ENCODE measurements at regions not wholly inside any gene's neighbourhood (a gene's known extent, or its start where the extent isn't known, plus 50 kb on each side); places are given as distances from the start of the nearest gene placed in this dataset.

DNA sequence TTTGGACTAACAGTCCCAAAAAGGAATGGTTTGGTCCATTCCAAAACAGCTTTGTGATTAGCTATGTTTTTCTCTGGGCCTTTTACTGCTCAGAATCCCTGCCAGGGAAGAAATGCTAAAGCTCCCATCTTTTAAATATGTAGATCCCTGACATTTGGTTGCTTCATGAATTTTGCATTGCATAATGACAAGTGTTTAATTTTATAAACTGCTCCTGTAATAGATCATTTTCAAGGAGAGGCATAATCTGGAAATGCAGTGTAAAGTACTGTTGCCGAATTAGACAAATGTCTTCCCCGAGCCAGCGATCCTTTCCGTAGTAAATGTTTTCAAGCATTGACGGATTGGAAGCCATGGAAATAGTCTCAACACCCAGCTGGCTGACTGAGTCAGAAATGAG lies 291.3 kb upstream of the PRKD1 start:
- TF ChIP-seq CTCF (IDR thresholded peaks at IDR 0.05) = no peak
- TF ChIP-seq, protein P1, sequence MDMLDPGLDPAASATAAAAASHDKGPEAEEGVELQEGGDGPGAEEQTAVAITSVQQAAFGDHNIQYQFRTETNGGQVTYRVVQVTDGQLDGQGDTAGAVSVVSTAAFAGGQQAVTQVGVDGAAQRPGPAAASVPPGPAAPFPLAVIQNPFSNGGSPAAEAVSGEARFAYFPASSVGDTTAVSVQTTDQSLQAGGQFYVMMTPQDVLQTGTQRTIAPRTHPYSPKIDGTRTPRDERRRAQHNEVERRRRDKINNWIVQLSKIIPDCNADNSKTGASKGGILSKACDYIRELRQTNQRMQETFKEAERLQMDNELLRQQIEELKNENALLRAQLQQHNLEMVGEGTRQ (IDR thresholded peaks at IDR 0.05; ENCODE audit: borderline replicate concordance, low read depth, low read length) = no peak
- TF ChIP-seq, protein P2, sequence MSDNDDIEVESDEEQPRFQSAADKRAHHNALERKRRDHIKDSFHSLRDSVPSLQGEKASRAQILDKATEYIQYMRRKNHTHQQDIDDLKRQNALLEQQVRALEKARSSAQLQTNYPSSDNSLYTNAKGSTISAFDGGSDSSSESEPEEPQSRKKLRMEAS (IDR thresholded peaks at IDR 0.05; ENCODE audit: low read depth) = no peak
- TF ChIP-seq, protein P3, sequence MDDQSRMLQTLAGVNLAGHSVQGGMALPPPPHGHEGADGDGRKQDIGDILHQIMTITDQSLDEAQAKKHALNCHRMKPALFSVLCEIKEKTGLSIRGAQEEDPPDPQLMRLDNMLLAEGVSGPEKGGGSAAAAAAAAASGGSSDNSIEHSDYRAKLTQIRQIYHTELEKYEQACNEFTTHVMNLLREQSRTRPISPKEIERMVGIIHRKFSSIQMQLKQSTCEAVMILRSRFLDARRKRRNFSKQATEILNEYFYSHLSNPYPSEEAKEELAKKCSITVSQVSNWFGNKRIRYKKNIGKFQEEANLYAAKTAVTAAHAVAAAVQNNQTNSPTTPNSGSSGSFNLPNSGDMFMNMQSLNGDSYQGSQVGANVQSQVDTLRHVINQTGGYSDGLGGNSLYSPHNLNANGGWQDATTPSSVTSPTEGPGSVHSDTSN (IDR thresholded peaks at IDR 0.05) = no peak
- TF ChIP-seq JUND (IDR thresholded peaks at IDR 0.05) = no peak
- no peak for TF ChIP-seq FOSL2 (IDR thresholded peaks at IDR 0.05; ENCODE audit: borderline replicate concordance, low read depth)
- TF ChIP-seq POLR2AphosphoS5 (IDR thresholded peaks at IDR 0.05; ENCODE audit: low read depth, low read length) = no peak
- no peak for TF ChIP-seq TAF1 (IDR thresholded peaks at IDR 0.05; ENCODE audit: borderline replicate concordance, low read depth, low read length)

All from SK-N-SH (cell line).